DLD1 (cell line): ENCODE measurements at regions not wholly inside any gene's neighbourhood (a gene's known extent, or its start where the extent isn't known, plus 50 kb on each side); places are given as distances from the start of the nearest gene placed in this dataset.

ENCODE experiments used
- in situ Hi-C: cut with HindIII; loops from 2 replicates; pipeline ENCODE4 v1.10.0; 2017; ENCODE audit warnings: low sequenced_read_pairs

DNA sequence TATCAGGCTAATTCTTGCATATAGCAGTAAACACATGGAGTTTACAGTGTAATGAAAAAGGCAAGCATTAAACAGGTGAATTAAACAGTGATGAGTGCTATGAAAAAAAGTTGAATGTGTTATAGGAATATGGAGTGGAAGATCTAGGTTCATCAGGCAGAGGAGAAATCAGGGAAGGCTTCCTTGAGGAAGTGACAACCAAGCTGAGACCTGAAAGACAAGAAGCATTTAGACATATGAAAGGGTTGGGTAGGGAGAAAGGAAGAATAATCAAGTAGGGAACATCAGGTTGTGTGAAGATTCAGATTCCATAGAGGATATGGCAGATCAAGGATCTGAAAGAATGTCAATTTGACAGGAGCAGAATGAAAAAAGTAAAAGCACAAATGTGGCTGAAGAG lies 612.5 kb downstream of the PRELID2 start:
- in situ Hi-C loops, result no loop called here

DNA sequence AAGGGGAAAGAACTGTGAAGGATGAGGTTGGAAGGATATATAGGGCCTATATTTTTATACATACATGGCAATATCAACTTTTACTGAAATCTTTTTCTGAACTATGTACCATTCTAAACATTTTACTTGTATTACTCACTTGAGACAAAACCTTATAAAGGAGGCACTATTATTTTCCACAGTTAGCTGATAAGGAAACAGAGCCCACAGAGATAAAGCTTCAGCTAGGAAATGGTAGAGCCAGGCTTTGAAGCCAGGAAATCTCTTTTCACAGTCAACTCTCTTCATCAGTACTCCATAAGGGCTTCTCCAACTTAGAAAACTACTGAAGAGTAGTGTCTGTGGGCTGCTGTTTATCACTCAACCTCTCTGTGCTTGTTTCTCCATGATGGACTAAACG lies 613.7 kb downstream of the PRELID2 start:
- in situ Hi-C loops, result no loop called here

DNA sequence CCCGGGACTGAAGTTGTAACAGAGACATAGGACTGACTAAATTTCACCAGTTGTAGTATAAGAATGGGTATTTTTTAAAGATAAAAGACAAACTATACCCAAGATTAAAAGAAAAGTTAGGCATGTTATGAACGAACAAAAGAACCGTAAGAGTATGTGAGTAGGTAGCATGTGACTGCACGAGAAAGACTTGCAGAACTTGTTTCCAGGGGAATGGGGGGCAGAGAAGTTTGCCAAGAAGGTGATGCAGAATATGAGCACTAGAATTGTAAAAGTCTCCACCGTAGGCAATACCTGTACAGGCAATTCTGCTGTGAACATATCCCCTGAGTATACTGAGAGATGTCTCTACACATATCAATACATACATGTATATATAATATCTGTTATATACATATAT lies 614.7 kb downstream of the PRELID2 start:
- in situ Hi-C loops, result no loop called here

DNA sequence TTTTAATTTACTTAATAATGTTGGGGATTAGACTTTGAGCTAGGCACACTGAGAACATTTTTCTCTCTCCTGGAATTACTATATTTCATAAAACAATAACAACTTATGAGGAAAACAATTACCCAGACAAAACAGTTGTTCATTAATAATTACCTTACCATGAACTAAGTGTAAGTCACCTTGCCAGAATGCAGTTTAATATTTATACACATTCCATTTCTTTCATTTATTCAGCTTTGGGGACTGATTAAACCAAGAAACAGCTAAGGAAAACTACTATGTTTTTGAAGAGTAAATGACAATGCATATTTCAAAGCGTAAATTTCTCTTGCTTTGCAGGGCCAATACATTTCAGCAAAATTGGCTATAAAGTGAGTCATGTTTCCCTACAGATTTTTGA lies 616.2 kb downstream of the PRELID2 start:
- in situ Hi-C loops, result no loop called here

DNA sequence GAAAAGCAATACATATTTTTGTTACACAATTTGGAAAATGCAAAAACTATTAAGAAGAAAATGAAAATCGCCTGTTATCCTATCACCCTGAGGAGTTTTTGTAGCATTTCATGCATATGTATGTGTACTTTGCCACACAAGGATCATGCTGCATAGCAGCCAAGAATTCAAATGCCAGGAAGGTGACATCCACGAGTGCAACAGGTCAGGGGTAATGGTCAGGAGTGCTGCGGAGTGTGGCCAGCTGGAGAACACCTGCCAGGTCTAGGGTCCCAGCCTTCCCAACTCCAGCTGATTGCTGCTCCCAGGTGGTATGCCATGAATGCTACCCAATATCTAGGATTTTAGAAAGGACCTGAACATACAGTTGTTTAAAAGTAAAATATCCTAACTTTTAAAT lies 617.1 kb downstream of the PRELID2 start:
- in situ Hi-C loops, result no loop called here

DNA sequence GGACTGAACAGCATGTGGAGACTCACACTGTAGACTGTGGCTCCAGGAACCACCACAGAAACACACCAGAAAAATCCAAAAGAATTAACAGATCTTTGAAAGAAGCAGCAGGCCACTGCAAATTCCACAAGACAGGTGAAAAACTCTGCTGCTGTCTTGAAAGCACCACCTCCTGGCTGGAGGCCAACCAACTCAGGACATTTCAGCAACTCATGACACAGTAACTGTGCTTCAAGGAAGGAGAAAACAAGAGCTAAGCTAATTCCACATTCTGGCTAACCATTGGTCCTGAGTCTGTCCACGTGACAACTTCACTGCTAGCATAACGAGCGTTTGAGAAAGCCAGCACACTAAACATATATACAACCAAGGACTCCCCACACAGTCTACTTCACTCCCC lies 625.1 kb downstream of the PRELID2 start:
- in situ Hi-C loops, result no loop called here

DNA sequence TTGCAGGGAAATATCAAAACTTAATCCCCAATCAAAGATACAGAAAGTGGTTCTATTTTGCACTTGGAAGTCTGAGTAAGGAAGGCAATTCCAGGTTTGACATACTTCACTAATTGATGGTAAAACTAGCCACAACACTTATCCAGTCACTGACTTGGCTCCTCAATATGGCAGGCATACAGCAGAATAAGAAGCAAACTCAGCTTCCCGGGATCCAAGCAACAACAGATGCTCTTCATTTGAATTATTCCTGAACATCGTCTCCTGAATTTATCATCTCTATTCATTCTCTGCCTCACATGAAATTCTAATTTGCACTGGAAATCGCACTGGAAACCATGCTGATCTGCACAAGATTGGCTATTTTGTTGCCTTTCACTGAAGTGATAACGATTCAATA lies 629.6 kb downstream of the PRELID2 start:
- in situ Hi-C loops, result no loop called here

DNA sequence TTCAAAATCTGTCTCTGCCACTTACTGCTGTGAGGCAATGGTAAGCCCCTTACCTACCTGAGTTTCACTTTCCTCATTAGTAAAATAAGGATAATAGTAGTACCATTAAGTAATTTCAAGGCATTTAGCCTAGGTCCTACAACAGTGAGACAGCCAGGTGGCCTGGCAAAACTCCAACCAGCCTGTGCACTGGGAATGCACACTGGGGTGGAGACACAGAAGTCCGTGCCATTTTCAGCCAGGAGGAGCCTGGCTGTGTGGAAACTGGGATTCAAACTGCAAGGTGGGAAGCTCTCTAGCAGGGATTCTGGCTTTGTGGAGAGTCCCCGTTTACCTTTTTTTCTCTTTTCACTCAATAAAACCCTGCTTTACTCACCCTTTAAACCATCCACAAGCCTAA lies 630.4 kb downstream of the PRELID2 start:
- in situ Hi-C loops, result no loop called here

DNA sequence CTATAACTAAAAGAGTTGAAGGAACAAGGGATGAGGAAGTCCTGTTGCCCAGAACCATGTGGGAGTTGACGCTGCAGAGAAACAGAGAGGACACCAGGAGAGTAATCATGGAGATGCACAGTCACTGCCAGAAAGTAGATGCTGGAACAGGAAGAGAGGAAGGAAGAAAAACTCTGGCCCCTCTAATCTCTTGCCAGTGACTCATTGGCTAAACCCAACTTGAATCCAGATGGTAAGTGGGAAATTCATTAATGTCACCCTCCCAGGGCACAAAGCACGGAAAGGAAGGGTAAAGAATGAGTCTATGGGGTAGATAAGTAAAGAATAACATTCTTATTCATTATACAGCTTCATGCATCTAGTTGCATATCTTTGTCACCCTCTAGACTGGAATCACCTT lies 631.9 kb downstream of the PRELID2 start:
- in situ Hi-C loops, result no loop called here

DNA sequence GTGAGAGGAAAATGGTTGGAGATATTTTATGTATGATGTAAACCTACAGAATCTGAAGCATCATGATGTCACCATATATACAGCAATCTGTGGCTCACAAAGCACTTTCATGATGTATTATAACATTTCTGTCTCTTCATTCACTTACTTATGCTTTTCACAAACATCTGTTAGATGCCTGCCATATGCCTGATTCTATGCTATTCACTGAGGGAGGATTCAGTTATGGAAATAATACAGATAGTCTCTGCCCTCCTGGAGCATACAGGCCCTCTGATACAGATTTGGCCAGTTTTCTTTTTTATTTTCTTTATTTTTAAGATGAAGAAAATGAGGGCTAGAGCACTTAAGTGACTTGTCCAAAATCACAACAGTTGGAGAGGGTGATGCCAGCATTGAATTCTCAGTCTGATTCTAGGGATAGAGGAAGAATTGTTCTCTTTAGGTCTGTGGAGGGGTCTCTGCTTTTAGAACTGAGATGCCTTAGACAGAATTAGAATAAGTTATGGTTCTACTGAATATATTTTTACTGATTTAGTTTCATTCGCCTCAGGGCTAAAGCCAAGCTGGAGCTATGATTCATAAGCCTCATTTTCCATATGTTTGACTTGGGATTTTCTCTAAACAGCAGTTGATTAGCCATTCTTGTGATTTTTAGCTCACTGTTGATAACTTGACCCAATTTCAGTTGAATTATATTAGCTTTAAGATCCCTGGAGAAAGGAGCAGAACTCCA lies 636.4 kb downstream of the PRELID2 start:
- in situ Hi-C loops, result no loop called here

DNA sequence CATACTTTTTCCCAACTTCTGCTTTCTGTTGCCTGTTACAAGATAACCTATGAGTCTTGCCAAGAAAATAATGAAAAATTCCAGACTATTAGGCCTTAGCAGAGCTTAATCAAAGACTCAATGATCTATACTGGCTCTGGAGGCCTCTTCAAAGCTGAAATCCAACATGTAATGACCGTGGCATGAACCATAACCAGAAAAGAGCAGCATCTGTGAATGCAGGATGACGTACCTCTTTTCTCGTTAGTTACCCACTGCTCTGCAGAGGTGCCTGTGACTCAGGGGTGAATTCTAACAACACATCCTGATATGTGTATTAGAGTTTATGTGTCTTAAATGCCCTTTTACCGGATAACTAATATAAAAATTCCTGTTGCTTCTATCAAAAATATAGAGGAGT lies 645.4 kb downstream of the PRELID2 start:
- in situ Hi-C loops, result no loop called here

DNA sequence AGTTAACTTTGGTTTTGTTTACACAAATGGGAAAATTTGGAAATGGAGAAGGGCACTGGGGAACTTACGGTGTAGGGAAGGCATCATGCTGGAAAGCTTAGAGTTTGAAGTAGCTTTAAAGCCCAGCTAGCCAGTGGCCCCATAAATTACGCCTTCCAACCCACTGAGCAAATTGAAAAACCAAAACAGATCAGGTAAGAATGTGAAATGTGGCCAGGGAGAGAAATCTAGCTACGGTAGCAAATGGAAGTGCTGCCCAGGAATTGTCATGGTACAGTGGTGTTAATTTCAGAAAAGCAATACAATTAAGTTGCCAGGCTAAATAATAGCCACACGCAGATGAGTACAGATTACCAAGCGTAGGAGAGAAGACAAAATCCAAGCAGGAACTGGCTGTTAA lies 654.8 kb downstream of the PRELID2 start:
- in situ Hi-C loops, result no loop called here

DNA sequence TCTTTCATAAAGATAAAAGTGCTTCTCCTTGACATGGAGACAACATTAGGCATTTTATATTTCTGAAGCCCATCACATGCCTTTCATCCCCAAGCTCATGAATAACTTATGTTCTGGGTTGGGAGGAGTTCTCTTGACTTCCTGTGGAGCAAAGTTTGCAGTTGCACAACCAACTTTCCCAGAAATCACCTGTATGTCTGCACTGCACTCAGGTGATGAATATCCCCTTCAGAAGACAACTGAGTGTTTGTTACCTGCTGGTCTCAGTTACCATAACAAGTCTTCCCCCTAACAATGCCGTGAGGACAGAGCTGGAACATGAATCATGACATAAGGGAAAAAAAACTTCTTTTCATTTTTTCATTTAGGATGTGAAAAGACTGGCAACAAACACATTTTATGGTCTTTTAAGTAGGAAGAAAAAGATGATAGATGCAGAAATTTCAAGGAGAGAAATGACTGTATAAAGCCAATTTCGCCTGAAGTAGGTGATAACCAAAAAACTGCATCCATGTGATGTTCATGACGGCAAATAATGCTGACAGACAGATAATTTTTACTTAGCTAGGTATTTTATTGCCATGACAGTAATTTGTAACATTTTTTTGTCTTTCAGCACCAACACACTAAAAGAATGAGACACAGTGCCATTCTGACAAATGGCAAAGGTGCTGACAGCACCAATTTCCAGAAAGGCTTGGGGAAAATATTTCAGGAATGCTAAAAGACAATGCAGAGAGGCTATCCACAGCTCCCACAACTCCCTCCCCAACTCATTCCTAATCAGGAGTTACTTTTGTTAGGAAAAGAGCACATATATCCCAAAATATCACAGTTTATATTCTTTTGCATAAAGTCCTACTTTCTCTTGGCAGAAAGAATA lies 656.3 kb downstream of the PRELID2 start:
- in situ Hi-C loops, result no loop called here

DNA sequence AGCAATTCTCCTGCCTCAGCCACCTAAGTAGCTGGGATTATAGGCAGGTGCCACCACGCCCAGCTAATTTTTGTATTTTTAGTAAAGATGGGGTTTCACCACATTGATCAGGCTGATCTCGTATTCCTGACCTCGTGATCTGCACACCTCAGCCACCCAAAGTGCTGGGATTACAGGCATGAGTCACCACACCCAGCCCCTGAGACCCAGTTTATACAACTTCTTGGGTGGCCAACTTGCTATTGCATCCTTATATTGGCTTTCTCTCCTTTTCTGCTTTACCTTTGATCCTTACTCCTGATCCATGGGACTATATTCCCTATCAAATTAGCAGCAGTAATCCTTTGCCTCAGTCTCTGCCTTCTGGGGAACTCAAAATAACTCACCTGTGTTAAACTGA lies 659.1 kb downstream of the PRELID2 start:
- in situ Hi-C loops, result no loop called here

DNA sequence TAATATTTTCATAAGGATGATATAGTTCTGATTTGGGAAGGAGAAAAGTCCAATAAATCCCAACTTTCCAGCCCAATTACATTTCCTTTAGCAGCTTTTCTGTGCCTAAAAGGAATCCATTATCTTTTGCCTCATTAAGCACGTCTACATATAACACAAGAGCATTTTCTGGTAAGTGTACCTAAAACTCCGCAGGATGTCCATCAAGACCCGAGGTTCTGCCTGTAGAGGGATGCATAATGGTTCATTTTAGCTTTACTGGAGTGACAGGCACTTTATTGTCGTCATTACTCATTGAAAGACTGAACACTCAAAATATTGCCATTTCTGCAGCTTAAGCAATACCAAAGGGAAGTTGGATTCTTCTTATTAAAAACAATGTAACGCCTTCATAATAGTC lies 669.0 kb downstream of the PRELID2 start:
- in situ Hi-C loops, result no loop called here

DNA sequence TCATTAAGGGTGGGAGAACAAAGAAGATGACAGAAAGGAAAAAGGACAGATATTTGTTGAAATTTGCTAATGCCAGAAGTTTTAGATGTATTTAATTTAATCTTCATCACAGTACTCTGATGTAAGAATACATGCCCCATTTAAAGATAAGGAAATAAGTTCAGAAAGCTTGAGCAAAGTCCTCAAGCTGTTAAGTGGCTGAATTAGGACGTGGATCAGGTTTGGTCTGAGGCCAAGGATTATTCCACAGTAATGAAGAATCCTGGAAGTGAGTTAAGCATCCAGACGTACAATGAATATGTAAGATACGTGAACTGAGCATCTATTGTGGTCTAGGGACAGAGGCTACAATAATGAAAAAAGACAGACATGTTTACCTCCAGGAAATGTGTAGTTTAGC lies 671.3 kb downstream of the PRELID2 start:
- in situ Hi-C loops, result no loop called here

DNA sequence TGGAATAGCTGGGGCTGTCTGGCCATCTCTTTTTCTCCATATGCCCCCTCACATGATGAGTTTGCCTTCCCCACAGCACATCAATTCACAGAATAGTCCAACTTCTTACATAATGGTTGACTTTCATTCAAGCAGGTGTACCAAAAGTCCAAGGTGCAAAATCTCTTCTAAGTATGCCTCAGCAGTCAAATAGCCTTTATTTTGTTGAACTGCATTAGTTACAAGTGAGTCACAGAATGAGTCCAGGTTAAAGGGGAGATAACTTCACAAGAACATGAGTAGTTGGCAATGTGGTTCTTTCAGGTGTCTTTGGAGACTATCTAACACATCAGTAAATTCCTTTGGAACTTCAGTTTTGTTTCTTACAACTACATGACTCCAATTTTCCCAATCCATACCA lies 672.5 kb downstream of the PRELID2 start:
- in situ Hi-C loops, result no loop called here

DNA sequence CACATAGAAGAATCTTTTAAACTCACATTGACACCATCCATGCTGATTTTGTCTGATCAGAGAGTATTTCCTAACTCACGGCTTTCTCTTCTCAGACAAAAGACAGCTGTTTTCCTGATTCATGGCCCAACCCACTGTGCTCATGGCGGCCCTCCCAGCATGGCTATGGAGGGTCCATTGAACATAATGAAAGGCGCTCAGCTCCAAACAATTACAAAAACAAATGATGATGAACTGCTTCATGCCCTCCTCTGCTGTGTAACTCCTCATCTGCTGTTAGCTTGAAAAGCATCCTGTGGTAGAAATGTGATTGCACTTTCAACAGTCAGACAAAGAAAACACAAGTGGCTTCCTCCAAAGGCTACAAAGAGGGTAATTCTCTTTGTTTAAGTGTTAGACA lies 673.8 kb downstream of the PRELID2 start:
- in situ Hi-C loops, result no loop called here

DNA sequence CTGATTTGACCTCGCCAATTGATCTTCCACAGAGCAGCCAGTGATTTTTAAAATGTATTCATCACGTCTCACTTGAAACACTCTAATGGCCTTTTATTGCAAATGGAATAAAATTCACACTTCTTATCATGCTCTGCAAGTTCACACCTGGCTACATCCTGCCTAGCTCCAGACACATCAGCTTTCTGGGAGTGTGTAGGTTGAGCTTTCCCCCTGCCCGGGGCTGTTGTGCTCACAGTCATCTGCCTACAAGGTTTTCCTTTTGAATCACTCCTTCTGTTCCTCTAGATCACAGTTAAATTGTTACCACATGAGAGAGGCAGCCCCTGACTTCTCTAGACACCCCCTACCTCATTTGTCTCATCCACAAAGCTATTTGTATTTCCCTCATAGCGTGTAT lies 674.5 kb downstream of the PRELID2 start:
- in situ Hi-C loops, result no loop called here

DNA sequence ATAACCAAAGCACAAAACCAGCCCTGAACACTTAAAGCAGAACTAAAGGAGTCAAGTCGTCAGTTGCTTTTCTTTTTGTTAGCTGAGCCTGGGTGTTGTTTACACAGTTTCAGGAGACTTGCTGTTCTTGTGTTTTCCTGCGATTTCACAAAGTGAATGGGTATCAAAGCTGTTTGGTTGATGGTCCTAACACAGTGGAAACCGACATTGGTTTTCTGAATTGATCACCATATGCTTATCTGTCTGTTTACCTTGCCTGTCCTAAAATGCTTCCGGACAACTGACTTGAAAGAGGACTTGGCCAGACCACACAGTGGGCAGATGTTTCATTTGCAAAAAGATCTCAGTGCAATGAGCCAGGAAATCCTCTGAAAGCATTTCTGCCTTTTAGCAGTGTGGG lies 676.4 kb downstream of the PRELID2 start:
- in situ Hi-C loops, result no loop called here

DNA sequence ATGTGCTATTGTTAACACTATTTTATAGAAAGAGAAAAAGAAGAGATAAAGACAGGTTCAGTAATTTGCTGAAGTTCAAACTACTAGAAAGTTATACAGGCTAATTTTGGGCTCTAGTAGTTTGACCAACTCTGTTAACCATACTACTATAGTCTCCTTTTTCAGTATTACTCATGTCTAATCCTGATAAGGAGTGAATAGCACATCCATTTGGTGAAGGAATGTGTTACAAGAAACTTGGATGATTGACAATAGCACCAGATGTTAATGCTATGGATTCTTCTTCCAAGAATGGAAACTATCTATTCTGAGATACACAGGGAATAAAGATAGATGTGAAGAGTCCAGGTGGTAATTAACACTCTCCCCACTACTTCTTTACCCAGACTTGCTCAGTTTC lies 677.3 kb downstream of the PRELID2 start:
- in situ Hi-C loops, result no loop called here

DNA sequence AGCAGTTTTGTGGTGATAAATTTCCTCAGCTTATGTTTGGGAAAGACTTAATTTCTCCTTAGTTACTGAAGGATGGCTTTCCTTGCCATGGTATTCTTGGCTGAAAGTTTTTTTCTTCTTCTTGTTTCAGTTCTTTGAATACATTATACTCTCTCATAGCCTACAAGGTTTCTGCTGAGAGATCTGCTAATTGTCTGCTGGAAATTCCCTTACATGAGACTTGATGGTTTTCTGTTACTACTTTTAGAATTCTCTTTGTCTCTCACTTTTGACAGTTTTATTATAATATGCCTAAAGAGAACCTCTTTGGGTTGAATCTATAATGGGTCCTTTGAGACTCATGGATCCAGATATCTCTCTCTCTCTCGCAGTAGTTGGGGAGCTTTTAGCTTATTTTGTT lies 693.6 kb downstream of the PRELID2 start:
- in situ Hi-C loops, result no loop called here
